Inflammatory macrophage treated with lipopolysaccharide for 1 hour (primary cell): ENCODE measurements at regions not wholly inside any gene's neighbourhood (a gene's known extent, or its start where the extent isn't known, plus 50 kb on each side); places are given as distances from the start of the nearest gene placed in this dataset.

ENCODE experiments used
- DNase-seq, 2 donors: peaks; one replicate each; pipeline ENCODE4 v3.0.0-alpha.2; 2020 to 2022

DNA sequence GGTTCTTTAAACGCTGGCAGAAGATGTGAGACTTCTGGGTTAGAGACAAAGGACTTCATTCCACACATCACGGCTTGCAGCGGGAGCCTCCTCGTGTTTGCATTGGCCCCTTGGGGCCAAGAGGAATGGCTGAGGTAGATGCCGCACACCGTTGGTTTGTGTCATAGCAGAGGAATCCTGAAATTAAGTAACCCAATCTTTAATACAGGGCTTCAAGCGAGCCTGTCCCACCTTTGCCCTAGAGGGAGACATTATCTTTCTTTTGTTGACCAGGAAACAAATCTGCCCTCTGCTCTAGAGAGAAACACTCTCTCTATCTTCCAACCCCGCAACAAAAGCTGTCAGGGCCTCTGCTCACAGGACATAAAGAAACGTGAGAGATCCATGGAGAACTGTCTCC, 277.5 kb upstream of the ZFP64 start:
- DNase-seq: no peak

DNA sequence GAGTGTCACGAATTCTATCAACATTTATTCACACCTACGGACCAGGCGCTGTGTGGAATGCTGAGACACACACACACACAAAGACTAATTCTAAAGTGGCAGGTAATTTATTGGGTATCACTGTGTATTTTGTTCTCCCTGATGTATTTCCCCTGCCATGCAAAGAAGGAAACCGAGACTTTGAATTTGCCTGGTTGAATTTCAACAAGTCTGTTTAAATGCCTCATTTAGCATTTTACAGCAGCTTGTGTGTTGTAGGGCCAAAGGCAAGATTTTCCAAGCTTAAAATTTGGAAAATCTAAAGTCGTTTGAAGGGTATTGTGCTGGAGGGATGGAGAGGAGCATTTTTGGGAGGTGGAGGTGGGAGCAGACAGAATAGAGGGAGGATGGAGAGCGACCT, 274.4 kb upstream of the ZFP64 start:
- no peak for DNase-seq

DNA sequence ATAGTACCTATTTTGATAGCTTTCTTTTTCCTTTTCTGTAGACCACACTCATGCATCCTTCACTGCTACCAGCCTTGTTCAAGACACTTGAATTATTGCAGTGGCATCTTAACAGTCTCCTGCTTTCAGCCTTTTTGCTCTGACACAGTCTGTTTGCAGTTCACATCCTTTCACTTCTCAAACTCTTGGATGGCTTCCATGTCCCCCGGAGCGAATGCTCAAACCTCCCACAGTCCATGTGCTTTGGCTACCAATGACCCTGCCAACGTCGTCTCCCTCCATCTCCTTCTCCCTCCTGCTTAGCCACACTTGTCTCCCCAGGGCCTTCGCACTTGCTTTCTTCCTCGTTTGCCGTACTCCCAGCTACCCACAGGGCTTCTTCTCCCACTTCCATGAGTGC, 270.0 kb upstream of the ZFP64 start:
- no peak for DNase-seq

DNA sequence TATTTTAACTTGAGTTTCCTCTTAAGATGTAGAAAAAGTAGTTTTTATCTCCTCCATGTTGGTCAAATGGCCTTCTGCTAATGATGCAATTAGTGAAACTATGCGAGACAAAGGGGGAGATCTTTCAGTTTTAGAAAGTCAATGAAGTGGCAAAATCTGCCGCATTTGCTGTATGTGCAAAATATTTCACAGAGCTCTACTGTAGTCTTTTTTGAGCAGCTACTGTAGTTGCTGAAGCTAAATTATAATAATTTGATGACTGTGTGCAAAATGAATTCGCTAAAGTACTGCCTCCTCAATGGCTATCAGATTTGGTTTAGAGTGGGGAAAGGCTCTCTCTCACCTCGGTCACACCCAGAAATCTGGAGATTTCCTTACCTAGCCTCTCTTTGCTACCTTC, 267.6 kb upstream of the ZFP64 start:
- DNase-seq: no peak

DNA sequence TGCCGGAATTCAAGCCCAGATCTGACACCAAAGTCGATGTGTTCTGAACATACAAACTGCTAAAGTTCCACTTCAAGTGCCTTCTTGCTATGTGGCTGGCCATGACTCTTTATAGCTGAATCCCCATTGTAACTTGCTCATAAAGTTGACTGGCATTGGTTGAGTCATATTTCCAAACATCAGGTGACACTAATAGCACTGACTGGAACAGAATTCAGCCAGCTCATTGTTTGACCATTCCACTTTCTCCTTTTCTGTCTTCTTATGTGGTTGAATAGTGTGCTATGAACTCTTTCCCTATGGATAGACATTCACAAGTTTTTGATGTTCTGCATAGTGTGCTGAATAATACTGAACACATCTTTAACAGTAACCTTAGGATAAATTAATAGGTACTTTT, 266.2 kb upstream of the ZFP64 start:
- no peak for DNase-seq

DNA sequence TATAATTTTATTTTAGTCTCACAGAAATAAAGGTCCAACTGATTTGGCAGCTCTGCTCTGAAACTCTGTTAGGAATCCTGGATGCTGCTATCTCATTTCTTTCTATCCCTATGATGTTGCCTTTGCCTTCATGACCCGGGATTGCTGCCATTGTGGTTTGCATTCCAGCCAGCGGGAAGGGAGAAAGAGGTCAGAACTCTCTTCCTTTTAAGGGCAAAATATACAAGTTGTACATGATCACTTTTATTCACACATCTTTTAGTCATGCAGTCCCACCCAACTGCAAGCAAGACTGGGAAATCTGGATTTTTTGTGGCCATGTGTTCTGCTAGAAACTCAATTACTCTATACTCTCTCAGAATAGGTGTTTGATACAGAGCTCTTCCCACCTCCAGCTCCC, 263.1 kb upstream of the ZFP64 start:
- no peak for DNase-seq

DNA sequence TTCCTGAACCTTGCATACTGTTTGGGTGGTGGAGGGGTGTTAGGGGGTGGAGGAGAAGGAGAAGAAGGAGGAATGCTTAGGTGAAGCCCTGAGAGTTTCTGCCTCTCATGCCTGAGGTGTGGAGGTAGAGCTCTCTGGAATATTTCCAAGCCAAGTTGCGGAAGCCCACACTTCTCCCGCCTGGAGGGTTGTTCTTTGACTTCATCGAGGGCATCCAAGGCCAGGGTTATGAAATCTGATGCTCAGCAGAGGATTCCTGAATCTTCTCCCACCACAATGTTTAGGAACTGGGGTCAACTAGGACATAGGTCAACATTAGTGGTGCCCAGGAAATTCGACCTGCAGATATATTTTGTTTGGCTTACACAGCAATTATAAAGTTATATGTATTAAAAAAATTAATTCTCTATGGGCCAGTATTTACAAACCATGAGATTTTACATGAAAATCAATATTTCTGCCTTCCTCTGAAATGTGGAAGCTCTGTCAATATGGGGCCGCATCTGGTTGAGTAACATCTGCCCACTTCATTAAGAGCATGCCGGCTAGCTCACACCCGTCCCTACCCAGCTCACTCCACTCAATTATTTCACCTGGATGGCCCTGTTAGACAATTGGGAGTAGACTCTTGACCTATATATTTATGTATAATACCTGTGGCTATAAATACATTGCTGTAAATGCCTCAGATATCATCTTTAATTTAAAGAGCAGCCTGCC, 257.1 kb upstream of the ZFP64 start:
- no peak for DNase-seq

DNA sequence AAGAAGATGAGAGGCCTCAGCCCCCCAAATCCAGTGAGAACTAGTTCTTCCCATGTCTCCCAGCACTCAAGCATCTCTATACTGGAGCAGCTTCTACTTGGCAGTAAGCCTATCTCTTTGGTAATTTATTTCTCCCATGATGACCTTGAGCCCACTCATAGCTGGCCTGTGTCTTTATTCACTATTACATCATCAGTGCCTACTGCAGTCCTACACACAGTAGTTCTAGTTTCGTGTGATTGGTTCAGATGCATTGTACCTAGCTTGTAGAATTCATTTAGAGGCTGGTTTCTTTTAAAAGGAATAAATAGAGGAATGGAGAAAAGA, 255.6 kb upstream of the ZFP64 start:
- no peak for DNase-seq

DNA sequence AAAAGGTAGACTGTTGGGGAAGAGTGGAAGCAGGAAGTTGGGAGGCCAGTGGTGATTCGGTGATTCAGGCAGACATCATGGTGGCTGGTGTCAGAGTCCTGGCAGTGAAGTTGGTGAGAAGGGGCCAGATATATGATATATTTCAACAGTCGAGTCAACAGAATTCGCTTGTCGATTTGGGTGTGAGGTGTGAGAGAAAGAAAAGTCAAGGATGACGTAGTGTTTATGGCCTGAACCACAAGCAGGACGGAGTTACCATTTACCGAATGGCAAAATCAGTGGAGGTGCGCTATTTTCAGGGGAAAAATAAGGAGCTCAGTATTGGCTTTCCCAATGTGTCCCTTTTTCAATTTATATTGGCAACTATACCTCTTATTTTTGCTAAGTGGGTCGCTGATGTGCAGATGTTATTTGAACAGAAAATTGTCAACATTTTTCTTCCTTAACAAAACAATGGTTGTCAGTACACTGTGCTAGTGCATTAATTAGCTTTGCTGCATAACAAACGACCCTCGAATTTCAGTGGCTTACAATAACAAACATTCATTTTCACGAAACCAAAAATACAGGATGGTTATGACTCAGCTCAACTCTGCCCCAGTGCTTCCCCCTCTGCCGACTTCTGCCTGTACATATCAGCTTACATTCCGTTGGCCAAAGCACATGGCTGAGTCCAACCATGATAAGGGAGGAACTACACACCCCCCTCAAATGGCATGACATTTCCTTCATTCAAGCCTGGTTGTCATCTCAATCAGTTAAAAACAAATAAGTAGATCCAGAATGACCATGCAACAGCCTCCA, 255.0 kb upstream of the ZFP64 start:
- DNase-seq: no peak

DNA sequence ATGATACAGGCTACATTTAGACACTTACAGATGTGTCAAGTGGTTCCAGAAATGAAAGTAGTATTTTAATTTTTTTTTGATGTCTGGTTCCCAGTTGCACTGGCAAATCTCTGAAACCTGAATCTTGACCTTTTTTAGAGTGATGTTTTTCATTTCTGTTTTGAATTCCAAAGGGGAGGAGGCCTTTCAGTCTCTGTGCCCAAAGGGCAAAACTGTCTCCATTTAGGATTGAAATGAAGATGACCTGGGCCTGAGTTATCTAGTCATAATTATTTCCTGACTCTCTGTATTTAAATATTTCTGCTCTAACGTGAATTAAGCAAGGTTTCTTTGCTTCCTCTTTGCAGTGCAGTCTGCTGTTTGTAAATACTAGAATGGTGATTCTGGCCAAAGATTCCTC, 252.9 kb upstream of the ZFP64 start:
- no peak for DNase-seq

DNA sequence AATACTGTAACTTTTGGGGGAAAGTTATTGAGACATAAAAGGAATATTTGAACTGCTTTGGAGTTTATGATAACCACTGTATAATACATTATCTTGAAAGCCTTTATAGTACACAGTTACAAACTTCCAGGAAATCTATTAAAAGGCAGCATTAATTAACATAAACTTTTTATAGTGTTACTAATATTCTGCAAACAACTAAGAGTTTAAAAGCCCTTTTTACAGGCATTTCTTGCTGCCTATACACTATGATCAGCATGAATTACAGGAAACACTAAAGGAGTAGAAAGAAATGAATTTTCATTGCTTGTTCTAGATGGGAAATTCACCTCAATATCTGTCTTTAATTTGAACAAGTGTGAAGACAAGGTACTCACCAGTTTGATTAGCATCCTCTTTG, 252.3 kb upstream of the ZFP64 start:
- DNase-seq: no peak

DNA sequence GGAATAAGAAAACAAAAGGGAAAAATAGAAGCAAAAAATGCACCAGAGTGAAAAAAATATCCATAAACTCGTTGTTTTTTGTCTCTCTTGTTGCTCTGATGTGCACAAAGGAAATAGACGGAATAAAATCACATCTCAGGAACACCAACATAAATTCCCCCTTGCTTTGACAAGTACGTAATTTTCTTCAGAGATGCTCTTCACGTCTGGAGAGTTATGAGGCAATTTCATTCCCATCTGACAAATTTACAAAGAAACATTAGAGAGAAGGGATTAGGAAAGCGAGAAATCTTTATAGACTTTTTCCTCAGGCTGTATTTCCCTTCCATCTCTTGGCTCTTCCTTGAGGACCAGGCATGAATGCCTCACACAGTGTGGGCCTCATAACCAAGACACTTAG, 250.1 kb upstream of the ZFP64 start:
- no peak for DNase-seq

DNA sequence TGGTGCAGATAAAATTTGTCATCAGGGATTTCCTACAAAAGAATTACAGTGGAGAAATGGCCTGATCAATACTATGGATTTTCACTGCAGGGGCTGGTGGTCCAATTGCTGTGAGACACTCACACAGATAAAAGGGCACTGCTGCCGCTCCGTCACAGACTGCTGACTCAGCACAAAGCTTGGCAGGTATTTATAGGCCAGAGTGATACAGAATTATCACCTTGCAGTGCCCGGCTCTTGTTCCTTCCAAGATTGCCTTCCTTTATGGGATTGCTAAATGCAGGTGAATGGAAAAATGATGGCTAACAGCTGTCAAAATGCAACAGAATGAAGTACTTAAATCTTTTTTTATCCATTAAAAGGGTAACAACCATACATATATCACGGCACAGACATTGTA, 247.8 kb upstream of the ZFP64 start:
- no peak for DNase-seq

DNA sequence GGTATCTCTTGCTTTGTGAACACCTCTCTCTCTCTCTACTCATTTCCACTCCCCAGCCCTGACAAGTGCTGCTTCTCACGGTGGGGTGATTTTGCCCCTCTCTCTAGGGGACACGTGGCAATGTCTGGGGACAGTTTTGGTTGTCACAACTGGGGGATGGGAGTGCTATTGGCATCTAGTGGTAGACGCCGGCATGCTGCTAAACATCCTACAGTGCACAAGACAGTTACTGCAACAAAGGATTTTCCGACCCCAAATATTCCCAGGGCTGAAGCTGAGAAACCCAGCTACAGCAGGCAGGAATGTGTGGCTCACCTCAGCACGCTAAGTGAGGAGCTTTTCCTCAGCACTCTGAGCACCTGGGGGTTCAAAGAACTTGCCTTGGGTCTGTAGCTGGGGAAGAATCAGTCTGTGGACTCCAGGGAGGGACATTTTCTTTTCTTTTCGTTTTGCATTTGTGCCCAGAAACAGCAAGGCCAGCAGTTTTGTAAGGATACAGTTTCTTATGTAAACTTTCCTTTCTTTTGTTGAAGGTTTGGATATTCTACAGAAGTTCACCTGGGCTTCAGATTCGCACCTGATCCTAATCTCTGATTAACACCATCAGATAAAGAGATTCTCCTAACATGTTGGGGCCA, 246.9 kb upstream of the ZFP64 start:
- DNase-seq: no peak

DNA sequence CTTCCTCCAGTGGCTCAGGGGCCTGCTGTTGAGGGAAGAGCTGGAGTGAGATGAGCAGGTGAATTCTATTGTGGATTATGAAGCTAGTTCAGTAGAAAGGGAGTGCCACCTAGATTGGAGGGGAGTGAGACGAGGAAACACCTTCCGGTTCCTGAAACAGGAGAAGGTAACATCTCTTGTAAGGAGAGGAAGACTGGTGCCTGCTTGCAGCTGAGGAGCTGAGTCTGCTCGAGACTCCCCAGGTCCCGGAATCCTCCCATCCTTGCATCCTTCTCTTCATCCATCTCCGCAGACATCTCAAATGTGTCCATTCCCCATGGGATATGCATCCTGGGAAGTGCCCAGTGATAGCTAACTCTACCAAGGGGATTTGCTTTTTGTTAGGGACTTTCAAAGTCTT, 242.9 kb upstream of the ZFP64 start:
- no peak for DNase-seq

DNA sequence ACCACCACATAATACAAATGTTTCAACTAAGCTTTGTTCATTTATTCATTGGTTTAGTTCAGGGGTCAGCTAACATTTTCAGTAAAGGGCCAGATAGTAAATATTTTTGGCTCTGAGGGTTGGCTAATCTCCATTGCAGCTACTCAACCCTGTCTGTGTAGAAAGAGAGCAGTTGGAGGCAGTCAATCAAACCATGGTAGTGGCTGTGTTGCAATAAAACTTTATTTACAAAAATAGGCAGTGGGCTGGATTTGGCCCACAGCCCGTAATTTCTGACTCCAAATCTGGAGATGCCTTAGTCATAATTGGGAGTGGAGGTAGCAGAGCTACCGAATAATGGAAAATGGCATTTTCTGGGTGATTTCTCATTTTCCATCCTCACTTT, 242.5 kb upstream of the ZFP64 start:
- DNase-seq: no peak

DNA sequence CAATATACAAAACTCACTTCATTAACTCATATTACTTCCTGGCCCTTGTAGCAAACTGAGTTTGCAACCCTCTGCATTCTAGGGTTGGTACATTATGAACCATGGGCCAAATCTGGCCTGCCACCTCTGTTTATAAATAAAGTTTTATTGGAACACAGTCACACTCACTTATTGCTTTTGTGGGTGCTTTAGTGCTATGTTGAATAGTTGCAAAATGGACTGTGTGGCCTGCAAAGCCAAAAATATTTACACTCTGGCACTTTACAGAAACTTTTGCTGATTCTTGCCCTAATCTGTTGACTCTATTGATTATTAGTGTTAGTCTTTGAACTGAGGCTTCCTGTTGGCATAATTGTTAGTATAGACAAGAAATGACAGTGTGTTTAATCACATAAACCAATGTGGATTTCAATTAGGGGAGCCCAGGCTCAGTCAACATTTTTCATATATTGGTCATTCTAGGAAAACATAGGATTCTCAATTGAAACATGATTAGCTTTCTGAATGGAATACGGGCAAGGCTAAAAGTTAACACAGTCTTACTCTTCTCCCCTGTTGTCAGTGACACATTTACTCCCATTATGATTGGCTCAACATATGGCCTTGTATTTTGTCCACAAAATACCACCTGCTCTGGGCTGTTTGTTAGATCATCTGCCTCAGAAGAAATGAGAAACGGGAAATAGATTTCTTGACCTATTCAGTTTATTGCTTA, 241.9 kb upstream of the ZFP64 start:
- DNase-seq: no peak

DNA sequence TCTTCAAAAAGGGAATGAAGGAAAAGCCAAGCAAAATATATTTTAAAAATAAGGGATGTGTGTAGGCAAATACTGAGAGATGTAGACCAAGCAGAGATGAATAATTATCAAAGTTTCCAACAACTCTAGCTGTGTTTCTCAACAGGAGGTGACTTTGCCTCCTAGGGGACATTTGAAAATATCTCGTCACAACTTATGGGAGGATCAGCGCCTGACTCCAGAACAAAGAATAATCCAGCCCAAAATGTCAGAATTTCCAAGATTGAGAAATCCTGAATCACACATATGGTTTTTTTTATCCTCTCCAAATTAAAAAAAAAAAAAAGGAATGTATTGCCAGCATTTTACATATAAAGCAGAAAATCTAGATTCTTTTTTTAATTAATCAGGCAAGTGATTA, 241.2 kb upstream of the ZFP64 start:
- DNase-seq: no peak

DNA sequence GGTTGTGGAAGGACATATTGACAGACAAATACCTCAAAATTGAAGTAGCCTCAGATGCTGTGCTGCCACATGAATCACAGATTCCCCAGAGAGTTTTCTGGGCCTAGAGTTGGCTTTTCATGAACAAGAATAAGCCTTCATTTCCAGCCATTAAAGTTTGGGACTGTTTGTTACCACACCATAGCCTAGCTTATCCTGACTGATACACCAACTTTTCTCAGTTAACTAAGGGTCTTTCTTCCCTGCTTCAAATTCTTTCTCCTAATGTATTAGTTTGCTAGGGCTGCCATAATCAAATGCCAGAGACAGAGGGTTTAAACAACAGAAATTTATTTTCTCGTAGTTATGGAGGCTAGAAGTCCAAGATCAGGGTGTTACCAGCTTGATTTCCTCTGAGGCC, 237.4 kb upstream of the ZFP64 start:
- DNase-seq: no peak

DNA sequence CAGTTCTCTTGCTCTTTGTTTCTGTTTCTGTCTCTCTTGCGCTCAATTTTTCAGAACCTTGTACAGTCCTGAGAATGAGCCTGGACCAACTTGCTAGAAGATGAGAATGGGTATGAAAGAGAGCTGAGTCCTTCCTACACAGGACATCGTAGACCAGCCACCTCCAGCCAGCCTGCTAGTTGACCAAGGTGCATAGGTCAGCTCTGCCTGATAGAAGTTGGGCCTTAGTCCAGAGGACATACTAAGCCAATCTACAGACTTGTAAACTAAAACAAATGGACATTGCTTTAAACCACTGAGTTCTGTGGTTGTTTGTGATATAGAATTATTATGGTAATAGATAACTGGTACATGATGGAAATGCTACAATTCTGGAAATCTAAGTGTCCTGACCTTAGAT, 236.4 kb upstream of the ZFP64 start:
- no peak for DNase-seq

DNA sequence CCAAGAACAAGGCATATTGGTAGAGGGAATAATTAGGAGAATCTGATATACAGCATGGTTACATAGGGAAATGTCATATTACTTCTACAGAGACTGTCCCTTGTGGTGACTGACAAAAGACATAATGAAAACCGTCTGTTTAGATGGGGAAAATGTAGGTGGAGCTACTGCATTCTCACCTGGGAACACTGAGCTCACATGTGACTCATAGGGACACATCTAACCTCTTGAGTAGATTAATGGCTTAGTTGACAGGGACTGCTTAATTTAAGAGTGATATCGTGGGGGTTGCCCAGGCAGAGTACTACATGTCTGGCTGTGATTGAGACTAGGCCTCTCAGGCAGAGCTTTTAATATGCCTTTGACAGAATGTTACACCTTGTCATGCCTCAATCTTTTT, 235.3 kb upstream of the ZFP64 start:
- DNase-seq: no peak

DNA sequence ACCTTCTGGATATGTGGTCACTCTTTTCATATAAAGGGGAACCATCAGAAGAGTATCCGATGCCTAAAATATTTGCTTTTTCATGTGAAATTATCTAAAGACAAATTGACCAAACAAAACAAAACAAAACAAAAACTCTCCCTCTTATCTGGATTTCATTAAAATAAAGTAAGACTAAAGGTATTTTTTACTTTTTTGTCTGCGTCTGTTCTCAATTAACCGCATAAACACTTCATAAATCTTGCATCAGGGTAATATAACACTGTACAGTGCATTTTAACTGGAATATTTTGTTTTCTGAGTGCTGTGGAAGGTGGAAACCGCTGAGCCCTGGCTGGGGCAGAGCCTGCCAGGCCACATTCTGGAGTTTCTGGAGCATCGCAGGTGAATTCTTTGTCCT, 234.1 kb upstream of the ZFP64 start:
- no peak for DNase-seq

DNA sequence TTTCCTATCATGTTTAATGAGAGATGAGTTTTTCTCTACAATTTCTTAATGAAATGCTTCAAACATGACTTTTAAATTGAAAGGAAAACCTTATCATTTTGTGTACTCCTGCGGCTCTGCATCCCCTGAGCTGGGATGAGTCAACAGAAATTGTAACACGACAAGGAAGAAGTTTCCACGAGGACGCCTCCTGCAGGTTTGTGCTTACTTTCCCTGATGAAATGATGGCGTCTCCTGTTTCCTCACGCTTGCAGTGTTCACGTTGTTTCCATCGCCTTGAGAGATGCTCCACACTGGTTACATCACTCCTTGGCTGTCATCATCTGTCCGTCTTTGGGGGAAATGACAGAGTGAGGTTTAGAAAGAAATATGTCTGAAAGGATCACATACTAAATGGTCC, 233.7 kb upstream of the ZFP64 start:
- no peak for DNase-seq
